GM23338 (cell line): ENCODE measurements at regions not wholly inside any gene's neighbourhood (a gene's known extent, or its start where the extent isn't known, plus 50 kb on each side); places are given as distances from the start of the nearest gene placed in this dataset.

Experiments used
- ATAC-seq: fragments of 200-7000 bp; cut with Tn5 transposase; 3 replicates; pipeline ENCODE4 v1.9.1; 2020
- DNase-seq: peaks from one replicate; pipeline ENCODE4 v3.0.0-alpha.2; 2015; ENCODE audit warnings: low spot score
- H2AFZ ChIP-seq: fragments of 200-600 bp; sonication (generic); 2 replicates; pipeline ENCODE4 v1.8.0; 2016; ENCODE audit warnings: antibody characterized with exemption, mild to moderate bottlenecking, moderate library complexity
- H3F3A ChIP-seq: fragments of 200-600 bp; sonication (generic); replicated peaks from 2 replicates; pipeline ENCODE4 v1.8.0; 2017; ENCODE audit warnings: antibody characterized with exemption, mixed run types, low read depth
- H3K27ac ChIP-seq: fragments of 200-600 bp; sonication (generic); 2 replicates; pipeline ENCODE4 v1.6.1; 2016; ENCODE audit warnings: low read depth
- H3K27me3 ChIP-seq: fragments of 200-600 bp; sonication (generic); 2 replicates; pipeline ENCODE4 v1.8.0; 2016; ENCODE audit warnings: mild to moderate bottlenecking, mixed run types, moderate library complexity; ENCODE audit not compliant: insufficient read depth
- H3K36me3 ChIP-seq: fragments of 200-600 bp; sonication (generic); 2 replicates; pipeline ENCODE4 v1.8.0; 2016; ENCODE audit warnings: mild to moderate bottlenecking; ENCODE audit not compliant: insufficient read depth
- H3K4me1 ChIP-seq: fragments of 200-600 bp; sonication (generic); 2 replicates; pipeline ENCODE4 v1.8.0; 2016; ENCODE audit warnings: mild to moderate bottlenecking, moderate library complexity; ENCODE audit not compliant: insufficient read depth
- H3K4me2 ChIP-seq: fragments of 200-600 bp; sonication (generic); 2 replicates; pipeline ENCODE4 v1.7.1; 2017; ENCODE audit warnings: mixed run types
- H3K4me3 ChIP-seq: fragments of 200-600 bp; sonication (generic); 2 replicates; pipeline ENCODE4 v1.6.1; 2016; ENCODE audit warnings: mixed run types
- H3K79me2 ChIP-seq: fragments of 200-600 bp; sonication (generic); replicated peaks from 2 replicates; pipeline ENCODE4 v1.8.0; 2017; ENCODE audit warnings: mild to moderate bottlenecking; ENCODE audit not compliant: insufficient read depth
- H3K9me2 ChIP-seq: fragments of 200-600 bp; sonication (generic); 2 replicates; pipeline ENCODE4 v1.8.0; 2017; ENCODE audit not compliant: insufficient read depth
- H4K20me1 ChIP-seq: fragments of 200-600 bp; sonication (generic); replicated peaks from 2 replicates; pipeline ENCODE4 v1.8.0; 2017; ENCODE audit warnings: mild to moderate bottlenecking; ENCODE audit not compliant: insufficient read depth
- H3K27ac Mint-ChIP-seq: 2 replicates; pipeline ENCODE4 v1.8.0; 2020; ENCODE audit warnings: inconsistent platforms, mild to moderate bottlenecking, moderate library complexity, mixed read lengths
- H3K27me3 Mint-ChIP-seq: 3 replicates; pipeline ENCODE4 v1.8.0; 2022; ENCODE audit warnings: low read depth, mild to moderate bottlenecking, moderate library complexity, mixed read lengths, inconsistent platforms; ENCODE audit not compliant: insufficient read depth, poor library complexity
- H3K36me3 Mint-ChIP-seq: 3 replicates; pipeline ENCODE4 v1.8.0; 2021; ENCODE audit warnings: low read depth, mild to moderate bottlenecking, inconsistent platforms, moderate library complexity, mixed read lengths
- H3K4me1 Mint-ChIP-seq: 3 replicates; pipeline ENCODE4 v1.8.0; 2020; ENCODE audit warnings: mild to moderate bottlenecking, inconsistent platforms, mixed read lengths
- H3K4me3 Mint-ChIP-seq: 3 replicates; pipeline ENCODE4 v1.8.0; 2021; ENCODE audit warnings: moderate library complexity, mild to moderate bottlenecking, inconsistent platforms, mixed read lengths
- H3K9me3 Mint-ChIP-seq: 3 replicates; pipeline ENCODE4 v1.8.0; 2020; ENCODE audit warnings: moderate library complexity, mild to moderate bottlenecking, inconsistent platforms, mixed read lengths
- CREB1 ChIP-seq: fragments of 250-450 bp; sonication (Bioruptor Pico); IDR thresholded peaks from 2 replicates; pipeline ENCODE4 v1.5.0; 2020; ENCODE audit warnings: low read depth, mild to moderate bottlenecking, moderate library complexity
- ETS1 ChIP-seq: IDR thresholded peaks from 2 replicates; pipeline ENCODE4 v1.6.1; 2016; ENCODE audit warnings: antibody characterized with exemption
- EZH2 ChIP-seq: fragments of 200-600 bp; sonication (generic); IDR thresholded peaks from one replicate; pipeline ENCODE4 v1.8.0; 2017; ENCODE audit warnings: antibody characterized with exemption, mild to moderate bottlenecking, low read depth; ENCODE audit not compliant: unreplicated experiment
- EZH2phosphoT487 ChIP-seq: fragments of 200-600 bp; sonication (generic); IDR thresholded peaks from one replicate; pipeline ENCODE4 v1.8.1; 2018; ENCODE audit warnings: antibody characterized with exemption; ENCODE audit not compliant: unreplicated experiment
- JUNB ChIP-seq: IDR thresholded peaks from one replicate; pipeline ENCODE4 v1.6.1; 2016; ENCODE audit warnings: antibody characterized with exemption; ENCODE audit not compliant: unreplicated experiment
- NANOG ChIP-seq: IDR thresholded peaks from 2 replicates; pipeline ENCODE4 v1.6.1; 2016; ENCODE audit warnings: antibody characterized with exemption, borderline replicate concordance
- ZNF114 ChIP-seq: fragments of 250-450 bp; sonication (Bioruptor Pico); IDR thresholded peaks from 2 replicates; pipeline ENCODE4 v1.5.0; 2020; ENCODE audit warnings: mild to moderate bottlenecking, moderate library complexity
- ZNF462 ChIP-seq: fragments of 250-450 bp; sonication (Bioruptor Pico); IDR thresholded peaks from 2 replicates; pipeline ENCODE4 v1.5.0; 2020; ENCODE audit warnings: mild to moderate bottlenecking, moderate library complexity
- TF ChIP-seq, protein P1 (sequence below): IDR thresholded peaks from one replicate; pipeline ENCODE4 v1.6.1; 2018; ENCODE audit warnings: antibody characterized with exemption; ENCODE audit not compliant: unreplicated experiment
- TF ChIP-seq, protein P2 (sequence below), 2 experiments: fragments of 200-600 bp in 1 of 2; sonication (generic) in 1 of 2; conservative IDR thresholded peaks; 2 replicates each; pipeline versions ENCODE4 v1.5.1 to v1.6.1; 2016 to 2017; ENCODE audit warnings: antibody characterized with exemption in 2 of 2, low read depth in 2 of 2, mild to moderate bottlenecking in 2 of 2, moderate library complexity in 1 of 2

DNA sequence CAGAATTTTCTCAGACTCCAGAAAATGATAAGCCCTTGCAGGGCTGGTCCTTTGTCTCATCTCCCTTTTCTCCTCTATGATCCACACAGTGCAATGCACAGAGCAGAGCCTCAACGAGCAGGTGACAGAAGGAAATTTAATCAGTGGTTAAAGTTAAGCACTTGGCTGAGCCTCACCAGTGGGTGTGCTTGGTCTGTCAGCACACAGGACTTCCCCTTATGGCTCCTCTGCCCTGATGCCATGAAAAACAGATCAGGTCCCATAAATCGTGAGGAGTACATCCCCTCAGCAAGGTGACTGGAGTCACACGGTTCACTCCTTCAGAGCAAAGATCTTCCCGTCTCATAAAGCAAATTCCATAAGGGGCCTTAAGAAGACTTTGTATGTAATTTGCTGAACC, 818.2 kb downstream of the UQCRFS1 start (continued):
- TF ChIP-seq, protein P1, sequence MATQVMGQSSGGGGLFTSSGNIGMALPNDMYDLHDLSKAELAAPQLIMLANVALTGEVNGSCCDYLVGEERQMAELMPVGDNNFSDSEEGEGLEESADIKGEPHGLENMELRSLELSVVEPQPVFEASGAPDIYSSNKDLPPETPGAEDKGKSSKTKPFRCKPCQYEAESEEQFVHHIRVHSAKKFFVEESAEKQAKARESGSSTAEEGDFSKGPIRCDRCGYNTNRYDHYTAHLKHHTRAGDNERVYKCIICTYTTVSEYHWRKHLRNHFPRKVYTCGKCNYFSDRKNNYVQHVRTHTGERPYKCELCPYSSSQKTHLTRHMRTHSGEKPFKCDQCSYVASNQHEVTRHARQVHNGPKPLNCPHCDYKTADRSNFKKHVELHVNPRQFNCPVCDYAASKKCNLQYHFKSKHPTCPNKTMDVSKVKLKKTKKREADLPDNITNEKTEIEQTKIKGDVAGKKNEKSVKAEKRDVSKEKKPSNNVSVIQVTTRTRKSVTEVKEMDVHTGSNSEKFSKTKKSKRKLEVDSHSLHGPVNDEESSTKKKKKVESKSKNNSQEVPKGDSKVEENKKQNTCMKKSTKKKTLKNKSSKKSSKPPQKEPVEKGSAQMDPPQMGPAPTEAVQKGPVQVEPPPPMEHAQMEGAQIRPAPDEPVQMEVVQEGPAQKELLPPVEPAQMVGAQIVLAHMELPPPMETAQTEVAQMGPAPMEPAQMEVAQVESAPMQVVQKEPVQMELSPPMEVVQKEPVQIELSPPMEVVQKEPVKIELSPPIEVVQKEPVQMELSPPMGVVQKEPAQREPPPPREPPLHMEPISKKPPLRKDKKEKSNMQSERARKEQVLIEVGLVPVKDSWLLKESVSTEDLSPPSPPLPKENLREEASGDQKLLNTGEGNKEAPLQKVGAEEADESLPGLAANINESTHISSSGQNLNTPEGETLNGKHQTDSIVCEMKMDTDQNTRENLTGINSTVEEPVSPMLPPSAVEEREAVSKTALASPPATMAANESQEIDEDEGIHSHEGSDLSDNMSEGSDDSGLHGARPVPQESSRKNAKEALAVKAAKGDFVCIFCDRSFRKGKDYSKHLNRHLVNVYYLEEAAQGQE: no peak
- TF ChIP-seq EZH2phosphoT487 (no peak), CREB1 (no peak), NANOG (no peak), EZH2 (no peak), JUNB (no peak)
- TF ChIP-seq, protein P2, sequence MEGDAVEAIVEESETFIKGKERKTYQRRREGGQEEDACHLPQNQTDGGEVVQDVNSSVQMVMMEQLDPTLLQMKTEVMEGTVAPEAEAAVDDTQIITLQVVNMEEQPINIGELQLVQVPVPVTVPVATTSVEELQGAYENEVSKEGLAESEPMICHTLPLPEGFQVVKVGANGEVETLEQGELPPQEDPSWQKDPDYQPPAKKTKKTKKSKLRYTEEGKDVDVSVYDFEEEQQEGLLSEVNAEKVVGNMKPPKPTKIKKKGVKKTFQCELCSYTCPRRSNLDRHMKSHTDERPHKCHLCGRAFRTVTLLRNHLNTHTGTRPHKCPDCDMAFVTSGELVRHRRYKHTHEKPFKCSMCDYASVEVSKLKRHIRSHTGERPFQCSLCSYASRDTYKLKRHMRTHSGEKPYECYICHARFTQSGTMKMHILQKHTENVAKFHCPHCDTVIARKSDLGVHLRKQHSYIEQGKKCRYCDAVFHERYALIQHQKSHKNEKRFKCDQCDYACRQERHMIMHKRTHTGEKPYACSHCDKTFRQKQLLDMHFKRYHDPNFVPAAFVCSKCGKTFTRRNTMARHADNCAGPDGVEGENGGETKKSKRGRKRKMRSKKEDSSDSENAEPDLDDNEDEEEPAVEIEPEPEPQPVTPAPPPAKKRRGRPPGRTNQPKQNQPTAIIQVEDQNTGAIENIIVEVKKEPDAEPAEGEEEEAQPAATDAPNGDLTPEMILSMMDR (conservative IDR thresholded peaks at IDR 0.05; ENCODE audit: low read depth in 2 of 2): no peak

DNA sequence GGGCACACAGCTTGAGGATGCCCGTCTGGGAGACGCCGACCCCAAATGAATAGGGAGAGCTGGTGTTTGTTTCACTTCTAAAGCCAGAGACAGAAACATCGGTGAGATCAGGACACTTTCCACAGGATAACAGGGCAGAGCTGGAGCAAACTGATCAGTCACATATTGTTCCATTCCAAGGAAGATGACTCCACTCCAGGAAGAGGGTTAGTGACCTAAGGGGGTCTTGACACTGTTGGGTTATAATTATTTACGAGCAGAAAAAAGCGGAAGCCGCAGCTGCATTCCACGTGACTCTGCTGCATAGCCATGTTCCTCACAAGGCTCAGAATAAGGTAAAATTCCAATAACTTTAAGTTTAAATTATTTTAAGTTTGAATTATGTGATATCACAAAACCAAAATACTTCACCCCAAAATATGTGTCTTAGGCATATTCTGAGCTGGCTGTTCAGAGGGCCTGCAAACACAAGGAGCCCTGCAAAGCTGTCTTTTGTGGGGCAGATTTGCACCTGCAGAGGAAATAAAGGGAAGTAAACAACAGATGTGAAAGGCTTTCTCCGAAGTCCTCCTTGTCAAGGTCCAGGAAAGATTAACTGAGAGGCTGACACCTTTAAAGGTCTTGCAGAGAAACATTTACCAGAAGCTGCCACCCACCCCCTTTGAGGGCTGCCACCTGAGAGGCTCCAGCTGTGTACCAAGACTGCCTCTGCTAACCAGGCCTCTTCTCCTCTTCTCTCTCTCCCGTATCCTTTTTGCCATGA, 819.2 kb downstream of the UQCRFS1 start:
- Histone ChIP-seq H3K4me2 (peak overlapping the region; percentile 22), H3F3A (no peaks in the 10 kb centered on the region), H4K20me1 (no peaks in the 10 kb centered on the region), H3K9me2 (no peaks in the 10 kb centered on the region), H3K4me1 (peaks cover 38% of the 10 kb centered on the region), H3K27me3 (no peaks in the 10 kb centered on the region), H3K79me2 (no peaks in the 10 kb centered on the region), H3K27ac (peak overlapping the region; percentile 72), H2AFZ (0 out of 2 replicates have a peak overlapping the region, but pooled peaks have one; percentile 3), H3K36me3 (no peaks in the 10 kb centered on the region), H3K4me3 (no peak overlapping the region)
- DNase-seq (peak; percentile 38), ATAC-seq (peak; percentile 78)
- peaks cover 27% of the 10 kb centered on the region for H3K4me1 Mint-ChIP-seq
- H3K9me3 Mint-ChIP-seq: peaks cover 4% of the 10 kb centered on the region; the same call in 1 of the 3 replicates
- no peaks in the 10 kb centered on the region for H3K36me3 Mint-ChIP-seq
- H3K27me3 Mint-ChIP-seq: peaks cover 6% of the 10 kb centered on the region
- H3K27ac Mint-ChIP-seq: peak overlapping the region; percentile 69
- peak overlapping the region; percentile 35; the same call in 1 of the 3 replicates for H3K4me3 Mint-ChIP-seq
- TF ChIP-seq ZNF114 (CRISPR knock-in tag) (no peak), ETS1 (no peak), EZH2phosphoT487 (no peak), ZNF462 (CRISPR knock-in tag) (peak; percentile 41; the same call in 1 of the 2 replicates), NANOG (no peak)
